ENCODE measurements at regions not wholly inside any gene's neighbourhood (a gene's known extent, or its start where the extent isn't known, plus 50 kb on each side); places are given as distances from the start of the nearest gene placed in this dataset.

GRCh38 chr13:107753748-107754147 is 461.6 kb downstream of the LIG4 start:
- H3K9me3 ChIP-seq (ENCODE audit: control insufficient read depth, insufficient read depth, low read length): no peaks in the 10 kb centered on the region
- H3K27ac ChIP-seq (ENCODE audit: low read depth, low read length): no peak overlapping the region
- POLR2A ChIA-PET: no interaction called here
- CTCF ChIA-PET: no interaction called here
- no peak overlapping the region for H3K4me3 ChIP-seq (ENCODE audit: low read depth, low read length)
- no peaks in the 10 kb centered on the region for H3K27me3 ChIP-seq (ENCODE audit: control insufficient read depth, insufficient read depth, low read length)
- TF ChIP-seq CTCF (IDR thresholded peaks at IDR 0.05; ENCODE audit: low read depth, low read length): no peak
- no peak for DNase-seq (ENCODE audit: low read depth, low spot score)

- no peak overlapping the region for H3K27ac ChIP-seq (ENCODE audit: low read depth, low read length)
- POLR2A ChIA-PET: no interaction called here
Measured at GRCh38 chr13:107753291-107753690, 462.0 kb downstream of the LIG4 start.

GRCh38 chr13:107743983-107744382 is 471.4 kb downstream of the LIG4 start:
- Histone ChIP-seq H3K27me3 (ENCODE audit: control insufficient read depth, insufficient read depth, low read length) (no peaks in the 10 kb centered on the region), H3K4me3 (ENCODE audit: low read depth, low read length) (no peak overlapping the region), H3K9me3 (ENCODE audit: control insufficient read depth, insufficient read depth, low read length) (no peaks in the 10 kb centered on the region), H3K27ac (ENCODE audit: low read depth, low read length) (no peak overlapping the region)
- CTCF ChIA-PET: no interaction called here
- POLR2A ChIA-PET: no interaction called here
- no peak for TF ChIP-seq CTCF (IDR thresholded peaks at IDR 0.05; ENCODE audit: low read depth, low read length)
- peak; percentile 39 for DNase-seq (ENCODE audit: low read depth, low spot score)

More at GRCh38 chr13:107753291-107753690, 462.0 kb downstream of the LIG4 start:
- no peak overlapping the region for H3K4me3 ChIP-seq (ENCODE audit: low read depth, low read length)
- TF ChIP-seq CTCF (IDR thresholded peaks at IDR 0.05; ENCODE audit: low read depth, low read length): no peak
- DNase-seq (ENCODE audit: low read depth, low spot score): no peak
- no peaks in the 10 kb centered on the region for H3K9me3 ChIP-seq (ENCODE audit: control insufficient read depth, insufficient read depth, low read length)
- CTCF ChIA-PET: no interaction called here
- H3K27me3 ChIP-seq (ENCODE audit: control insufficient read depth, insufficient read depth, low read length): no peaks in the 10 kb centered on the region

- POLR2A ChIA-PET: no interaction called here
- no peak overlapping the region; the same call in 1 of the 2 replicates for H3K4me3 ChIP-seq (ENCODE audit: low read depth, low read length)
Measured at GRCh38 chr13:107743526-107743925, 471.8 kb downstream of the LIG4 start.

GRCh38 chr13:107743100-107743499 is 472.2 kb downstream of the LIG4 start:
- DNase-seq (ENCODE audit: low read depth, low spot score): no peak
- Histone ChIP-seq H3K4me3 (ENCODE audit: low read depth, low read length) (no peak overlapping the region; the same call in 1 of the 2 replicates), H3K9me3 (ENCODE audit: control insufficient read depth, insufficient read depth, low read length) (no peaks in the 10 kb centered on the region), H3K27ac (ENCODE audit: low read depth, low read length) (peak overlapping the region; percentile 0), H3K27me3 (ENCODE audit: control insufficient read depth, insufficient read depth, low read length) (no peaks in the 10 kb centered on the region)
- CTCF ChIA-PET: no interaction called here
- TF ChIP-seq CTCF (IDR thresholded peaks at IDR 0.05; ENCODE audit: low read depth, low read length): no peak
- POLR2A ChIA-PET: no interaction called here

More at GRCh38 chr13:107743526-107743925, 471.8 kb downstream of the LIG4 start:
- no peak overlapping the region for H3K27ac ChIP-seq (ENCODE audit: low read depth, low read length)
- CTCF ChIA-PET: no interaction called here
- no peak for TF ChIP-seq CTCF (IDR thresholded peaks at IDR 0.05; ENCODE audit: low read depth, low read length)
- H3K27me3 ChIP-seq (ENCODE audit: control insufficient read depth, insufficient read depth, low read length): no peaks in the 10 kb centered on the region
- peak; percentile 6 for DNase-seq (ENCODE audit: low read depth, low spot score)
- no peaks in the 10 kb centered on the region for H3K9me3 ChIP-seq (ENCODE audit: control insufficient read depth, insufficient read depth, low read length)
